ENCODE measurements at regions not wholly inside any gene's neighbourhood (a gene's known extent, or its start where the extent isn't known, plus 50 kb on each side); places are given as distances from the start of the nearest gene placed in this dataset.

GRCh38 chr5:133729800-133730199, 117.5 kb upstream of the FSTL4 start:
- no peaks in the 10 kb centered on the region for H3K36me3 ChIP-seq (ENCODE audit: insufficient read depth, low read length)
- H3K27me3 ChIP-seq (ENCODE audit: insufficient read depth, low read length): peaks cover 44% of the 10 kb centered on the region
- H3K79me2 ChIP-seq (ENCODE audit: control insufficient read depth, insufficient read depth, low read length, unreplicated experiment): no peaks in the 10 kb centered on the region
- peaks cover 1% of the 10 kb centered on the region for H3K4me1 ChIP-seq (ENCODE audit: control insufficient read depth, insufficient read depth, low read length, unreplicated experiment)
- no peak overlapping the region for H3K27ac ChIP-seq (ENCODE audit: low read depth, low read length)
- H2AFZ ChIP-seq (ENCODE audit: low read length, unreplicated experiment): no peak overlapping the region
- H3K4me3 ChIP-seq (ENCODE audit: low read depth, low read length): no peak overlapping the region

GRCh38 chr5:133728475-133728874, 116.1 kb upstream of the FSTL4 start:
- Histone ChIP-seq H3K4me3 (ENCODE audit: low read depth, low read length) (no peak overlapping the region), H2AFZ (ENCODE audit: low read length, unreplicated experiment) (no peak overlapping the region), H3K79me2 (ENCODE audit: control insufficient read depth, insufficient read depth, low read length, unreplicated experiment) (no peaks in the 10 kb centered on the region), H3K4me1 (ENCODE audit: control insufficient read depth, insufficient read depth, low read length, unreplicated experiment) (no peaks in the 10 kb centered on the region), H3K27me3 (ENCODE audit: insufficient read depth, low read length) (peaks cover 47% of the 10 kb centered on the region), H3K36me3 (ENCODE audit: insufficient read depth, low read length) (no peaks in the 10 kb centered on the region), H3K27ac (ENCODE audit: low read depth, low read length) (no peak overlapping the region)

GRCh38 chr5:133727636-133728035, 115.3 kb upstream of the FSTL4 start:
- H3K27me3 ChIP-seq (ENCODE audit: insufficient read depth, low read length): peaks cover 47% of the 10 kb centered on the region

GRCh38 chr5:133723651-133724366, 111.5 kb upstream of the FSTL4 start:
- Histone ChIP-seq H2AFZ (ENCODE audit: low read length, unreplicated experiment) (no peak overlapping the region), H3K27ac (ENCODE audit: low read depth, low read length) (no peak overlapping the region), H3K4me3 (ENCODE audit: low read depth, low read length) (no peak overlapping the region), H3K79me2 (ENCODE audit: control insufficient read depth, insufficient read depth, low read length, unreplicated experiment) (no peaks in the 10 kb centered on the region), H3K27me3 (ENCODE audit: insufficient read depth, low read length) (peaks cover 34% of the 10 kb centered on the region), H3K36me3 (ENCODE audit: insufficient read depth, low read length) (no peaks in the 10 kb centered on the region), H3K4me1 (ENCODE audit: control insufficient read depth, insufficient read depth, low read length, unreplicated experiment) (no peaks in the 10 kb centered on the region)

More at GRCh38 chr5:133727636-133728035, 115.3 kb upstream of the FSTL4 start:
- H3K4me1 ChIP-seq (ENCODE audit: control insufficient read depth, insufficient read depth, low read length, unreplicated experiment): no peaks in the 10 kb centered on the region
- H3K79me2 ChIP-seq (ENCODE audit: control insufficient read depth, insufficient read depth, low read length, unreplicated experiment): no peaks in the 10 kb centered on the region
- H2AFZ ChIP-seq (ENCODE audit: low read length, unreplicated experiment): no peak overlapping the region
- H3K4me3 ChIP-seq (ENCODE audit: low read depth, low read length): no peak overlapping the region
- no peak overlapping the region for H3K27ac ChIP-seq (ENCODE audit: low read depth, low read length)
- H3K36me3 ChIP-seq (ENCODE audit: insufficient read depth, low read length): no peaks in the 10 kb centered on the region

GRCh38 chr5:133723126-133723525, 110.8 kb upstream of the FSTL4 start:
- Histone ChIP-seq H3K79me2 (ENCODE audit: control insufficient read depth, insufficient read depth, low read length, unreplicated experiment) (no peaks in the 10 kb centered on the region), H3K27me3 (ENCODE audit: insufficient read depth, low read length) (peaks cover 35% of the 10 kb centered on the region)

GRCh38 chr5:133721365-133721764, 109.0 kb upstream of the FSTL4 start:
- no peaks in the 10 kb centered on the region for H3K79me2 ChIP-seq (ENCODE audit: control insufficient read depth, insufficient read depth, low read length, unreplicated experiment)
- H3K4me3 ChIP-seq (ENCODE audit: low read depth, low read length): no peak overlapping the region
- H3K4me1 ChIP-seq (ENCODE audit: control insufficient read depth, insufficient read depth, low read length, unreplicated experiment): no peaks in the 10 kb centered on the region
- no peak overlapping the region for H2AFZ ChIP-seq (ENCODE audit: low read length, unreplicated experiment)
- peaks cover 25% of the 10 kb centered on the region for H3K27me3 ChIP-seq (ENCODE audit: insufficient read depth, low read length)
- H3K36me3 ChIP-seq (ENCODE audit: insufficient read depth, low read length): no peaks in the 10 kb centered on the region
- H3K27ac ChIP-seq (ENCODE audit: low read depth, low read length): no peak overlapping the region

More at GRCh38 chr5:133723126-133723525, 110.8 kb upstream of the FSTL4 start:
- H3K4me1 ChIP-seq (ENCODE audit: control insufficient read depth, insufficient read depth, low read length, unreplicated experiment): no peaks in the 10 kb centered on the region
- H3K36me3 ChIP-seq (ENCODE audit: insufficient read depth, low read length): no peaks in the 10 kb centered on the region
- H3K27ac ChIP-seq (ENCODE audit: low read depth, low read length): no peak overlapping the region
- no peak overlapping the region for H3K4me3 ChIP-seq (ENCODE audit: low read depth, low read length)
- no peak overlapping the region for H2AFZ ChIP-seq (ENCODE audit: low read length, unreplicated experiment)

GRCh38 chr5:133718457-133718856, 106.1 kb upstream of the FSTL4 start:
- no peaks in the 10 kb centered on the region for H3K79me2 ChIP-seq (ENCODE audit: control insufficient read depth, insufficient read depth, low read length, unreplicated experiment)
- no peaks in the 10 kb centered on the region for H3K36me3 ChIP-seq (ENCODE audit: insufficient read depth, low read length)

GRCh38 chr5:133716532-133717183, 104.3 kb upstream of the FSTL4 start:
- Histone ChIP-seq H3K27me3 (ENCODE audit: insufficient read depth, low read length) (0 out of 2 replicates have a peak, but pooled peaks cover 4% of the 10 kb centered on the region), H2AFZ (ENCODE audit: low read length, unreplicated experiment) (no peak overlapping the region), H3K36me3 (ENCODE audit: insufficient read depth, low read length) (no peaks in the 10 kb centered on the region), H3K4me1 (ENCODE audit: control insufficient read depth, insufficient read depth, low read length, unreplicated experiment) (peaks cover 3% of the 10 kb centered on the region), H3K79me2 (ENCODE audit: control insufficient read depth, insufficient read depth, low read length, unreplicated experiment) (no peaks in the 10 kb centered on the region), H3K4me3 (ENCODE audit: low read depth, low read length) (no peak overlapping the region), H3K27ac (ENCODE audit: low read depth, low read length) (no peak overlapping the region)

More at GRCh38 chr5:133718457-133718856, 106.1 kb upstream of the FSTL4 start:
- no peak overlapping the region for H3K27ac ChIP-seq (ENCODE audit: low read depth, low read length)
- H3K4me1 ChIP-seq (ENCODE audit: control insufficient read depth, insufficient read depth, low read length, unreplicated experiment): peaks cover 3% of the 10 kb centered on the region
- peaks cover 7% of the 10 kb centered on the region; the same call in 1 of the 2 replicates for H3K27me3 ChIP-seq (ENCODE audit: insufficient read depth, low read length)
- H2AFZ ChIP-seq (ENCODE audit: low read length, unreplicated experiment): no peak overlapping the region
- no peak overlapping the region for H3K4me3 ChIP-seq (ENCODE audit: low read depth, low read length)

GRCh38 chr5:133715616-133716015, 103.3 kb upstream of the FSTL4 start:
- Histone ChIP-seq H3K27me3 (ENCODE audit: insufficient read depth, low read length) (0 out of 2 replicates have a peak, but pooled peaks cover 4% of the 10 kb centered on the region), H3K4me3 (ENCODE audit: low read depth, low read length) (no peak overlapping the region), H3K27ac (ENCODE audit: low read depth, low read length) (no peak overlapping the region), H3K4me1 (ENCODE audit: control insufficient read depth, insufficient read depth, low read length, unreplicated experiment) (peaks cover 3% of the 10 kb centered on the region), H2AFZ (ENCODE audit: low read length, unreplicated experiment) (no peak overlapping the region), H3K36me3 (ENCODE audit: insufficient read depth, low read length) (no peaks in the 10 kb centered on the region), H3K79me2 (ENCODE audit: control insufficient read depth, insufficient read depth, low read length, unreplicated experiment) (no peaks in the 10 kb centered on the region)

GRCh38 chr5:133715216-133715615, 102.9 kb upstream of the FSTL4 start:
- no peak overlapping the region for H3K4me3 ChIP-seq (ENCODE audit: low read depth, low read length)

More at GRCh38 chr5:133715216-133715615, 102.9 kb upstream of the FSTL4 start:
- Histone ChIP-seq H3K27ac (ENCODE audit: low read depth, low read length) (no peak overlapping the region), H3K27me3 (ENCODE audit: insufficient read depth, low read length) (peaks cover 8% of the 10 kb centered on the region), H2AFZ (ENCODE audit: low read length, unreplicated experiment) (no peak overlapping the region), H3K36me3 (ENCODE audit: insufficient read depth, low read length) (no peaks in the 10 kb centered on the region), H3K4me1 (ENCODE audit: control insufficient read depth, insufficient read depth, low read length, unreplicated experiment) (peaks cover 3% of the 10 kb centered on the region), H3K79me2 (ENCODE audit: control insufficient read depth, insufficient read depth, low read length, unreplicated experiment) (no peaks in the 10 kb centered on the region)

All from ACC112 (cell line).